ENCODE measurements at regions not wholly inside any gene's neighbourhood (a gene's known extent, or its start where the extent isn't known, plus 50 kb on each side); places are given as distances from the start of the nearest gene placed in this dataset.

DNA sequence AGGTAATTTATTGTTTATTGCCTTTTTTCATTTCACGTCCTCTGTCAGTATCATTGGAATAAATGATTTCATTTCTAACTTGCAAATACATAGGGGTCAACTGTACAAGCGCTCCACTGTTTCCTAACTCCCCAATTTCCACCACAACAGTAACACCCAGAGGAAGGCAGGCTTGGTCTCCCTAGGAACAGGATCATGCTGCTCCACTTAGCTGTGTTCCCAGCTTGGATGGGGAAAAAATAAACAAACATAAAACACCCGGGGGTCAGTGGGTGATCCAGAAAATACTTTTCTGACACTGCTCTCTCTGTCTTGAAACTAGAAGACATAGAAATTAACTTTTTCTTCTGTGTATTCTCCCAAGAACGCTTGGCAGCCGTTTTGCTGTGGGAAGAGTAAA, 772.5 kb downstream of the TRIML1 start:
- TF ChIP-seq, protein P1, sequence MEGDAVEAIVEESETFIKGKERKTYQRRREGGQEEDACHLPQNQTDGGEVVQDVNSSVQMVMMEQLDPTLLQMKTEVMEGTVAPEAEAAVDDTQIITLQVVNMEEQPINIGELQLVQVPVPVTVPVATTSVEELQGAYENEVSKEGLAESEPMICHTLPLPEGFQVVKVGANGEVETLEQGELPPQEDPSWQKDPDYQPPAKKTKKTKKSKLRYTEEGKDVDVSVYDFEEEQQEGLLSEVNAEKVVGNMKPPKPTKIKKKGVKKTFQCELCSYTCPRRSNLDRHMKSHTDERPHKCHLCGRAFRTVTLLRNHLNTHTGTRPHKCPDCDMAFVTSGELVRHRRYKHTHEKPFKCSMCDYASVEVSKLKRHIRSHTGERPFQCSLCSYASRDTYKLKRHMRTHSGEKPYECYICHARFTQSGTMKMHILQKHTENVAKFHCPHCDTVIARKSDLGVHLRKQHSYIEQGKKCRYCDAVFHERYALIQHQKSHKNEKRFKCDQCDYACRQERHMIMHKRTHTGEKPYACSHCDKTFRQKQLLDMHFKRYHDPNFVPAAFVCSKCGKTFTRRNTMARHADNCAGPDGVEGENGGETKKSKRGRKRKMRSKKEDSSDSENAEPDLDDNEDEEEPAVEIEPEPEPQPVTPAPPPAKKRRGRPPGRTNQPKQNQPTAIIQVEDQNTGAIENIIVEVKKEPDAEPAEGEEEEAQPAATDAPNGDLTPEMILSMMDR (IDR thresholded peaks at IDR 0.05; ENCODE audit: low read depth, low read length, missing control alignments), result no peak
- DNase-seq (ENCODE audit: low read depth), result no peak
- no peak overlapping the region for H3K4me3 ChIP-seq (ENCODE audit: low read depth, low read length)

- H3K4me3 ChIP-seq (ENCODE audit: low read depth, low read length), result no peak overlapping the region
- TF ChIP-seq, protein P1 (IDR thresholded peaks at IDR 0.05; ENCODE audit: low read depth, low read length, missing control alignments), result no peak
- no peak for DNase-seq (ENCODE audit: low read depth)
Measured at GRCh38 chr4:188915175-188915574, 775.9 kb downstream of the TRIML1 start.

- no peak overlapping the region for H3K4me3 ChIP-seq (ENCODE audit: low read depth, low read length)
- DNase-seq (ENCODE audit: low read depth), result no peak
- TF ChIP-seq, protein P1 (IDR thresholded peaks at IDR 0.05; ENCODE audit: low read depth, low read length, missing control alignments), result no peak
Measured at GRCh38 chr4:188918787-188919186, 779.5 kb downstream of the TRIML1 start.

DNA sequence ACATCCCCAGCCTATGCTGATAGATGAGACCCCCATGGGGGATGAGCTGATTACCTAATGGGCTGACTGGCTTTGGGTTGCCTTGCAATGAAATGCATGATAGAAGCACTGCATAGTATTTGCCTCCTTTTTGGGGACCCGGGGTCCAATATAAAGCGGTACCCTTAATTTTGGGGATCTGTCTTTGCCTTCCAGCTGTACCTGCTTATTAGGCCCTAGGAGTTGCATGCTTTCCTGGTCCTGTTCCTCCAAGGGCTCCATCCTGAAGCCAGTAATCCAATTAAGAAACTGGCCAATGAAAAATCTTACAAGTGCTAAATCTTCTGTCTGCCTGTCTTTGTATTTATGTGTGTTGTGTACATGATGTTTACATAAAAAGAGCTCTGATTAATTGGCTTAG, 791.6 kb downstream of the TRIML1 start:
- TF ChIP-seq, protein P1 (IDR thresholded peaks at IDR 0.05; ENCODE audit: low read depth, low read length, missing control alignments), result no peak
- no peak overlapping the region for H3K4me3 ChIP-seq (ENCODE audit: low read depth, low read length)
- DNase-seq (ENCODE audit: low read depth), result no peak

GRCh38 chr4:188934320-188934962, 795.2 kb downstream of the TRIML1 start:
- TF ChIP-seq, protein P1 (IDR thresholded peaks at IDR 0.05; ENCODE audit: low read depth, low read length, missing control alignments), result no peak
- no peak for DNase-seq (ENCODE audit: low read depth)

GRCh38 chr4:188941524-188942119, 802.4 kb downstream of the TRIML1 start:
- no peak for DNase-seq (ENCODE audit: low read depth)
- H3K4me3 ChIP-seq (ENCODE audit: low read depth, low read length), result no peak overlapping the region
- TF ChIP-seq, protein P1 (IDR thresholded peaks at IDR 0.05; ENCODE audit: low read depth, low read length, missing control alignments), result no peak

More at GRCh38 chr4:188934320-188934962, 795.2 kb downstream of the TRIML1 start:
- no peak overlapping the region for H3K4me3 ChIP-seq (ENCODE audit: low read depth, low read length)

DNA sequence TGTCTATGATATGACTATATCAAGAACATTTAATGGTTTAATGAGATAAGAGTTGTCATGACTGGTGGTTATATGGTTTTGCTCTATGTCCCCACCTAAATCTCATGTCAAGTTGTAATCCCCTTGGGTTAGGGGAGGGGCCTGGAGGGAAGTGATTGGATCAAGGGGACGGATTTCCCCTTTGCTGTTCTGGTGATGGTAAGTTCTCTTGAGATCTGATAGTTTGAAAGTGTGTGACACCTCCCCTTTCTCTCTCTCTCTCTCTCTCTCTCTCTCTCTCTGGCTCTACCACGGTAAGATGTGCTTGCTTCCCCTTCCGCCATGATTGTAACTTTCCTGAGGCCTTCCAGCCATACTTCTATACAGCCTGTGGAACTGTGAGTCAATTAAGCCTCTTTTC, 803.4 kb downstream of the TRIML1 start:
- no peak for DNase-seq (ENCODE audit: low read depth)
- TF ChIP-seq, protein P1 (IDR thresholded peaks at IDR 0.05; ENCODE audit: low read depth, low read length, missing control alignments), result no peak
- no peak overlapping the region for H3K4me3 ChIP-seq (ENCODE audit: low read depth, low read length)

All from GM12864 (cell line).